Subcutaneous abdominal adipose tissue (tissue), 5 donors: ENCODE measurements at regions not wholly inside any gene's neighbourhood (a gene's known extent, or its start where the extent isn't known, plus 50 kb on each side); places are given as distances from the start of the nearest gene placed in this dataset.

Source experiments
- H3K27ac ChIP-seq: one replicate; pipeline ENCODE4 v1.7.0; 2013; ENCODE audit warnings: low read depth, mild to moderate bottlenecking, inconsistent platforms, low read length, moderate library complexity
- H3K27me3 ChIP-seq, 5 donors: one replicate each; pipeline ENCODE4 v1.7.0; 2013; ENCODE audit warnings: low read length in 5 of 5, inconsistent platforms in 1 of 5; ENCODE audit not compliant: control insufficient read depth in 5 of 5, insufficient read depth in 4 of 5
- H3K36me3 ChIP-seq, 5 donors: one replicate each; pipeline ENCODE4 v1.7.0; 2013; ENCODE audit warnings: low read length in 5 of 5; ENCODE audit not compliant: control insufficient read depth in 5 of 5, insufficient read depth in 5 of 5
- H3K4me1 ChIP-seq, 5 donors: one replicate each; pipeline ENCODE4 v1.7.0; 2013; ENCODE audit warnings: low read length in 5 of 5, mild to moderate bottlenecking in 3 of 5, moderate library complexity in 1 of 5; ENCODE audit not compliant: control insufficient read depth in 5 of 5, insufficient read depth in 5 of 5
- H3K4me3 ChIP-seq, 5 donors: one replicate each; pipeline ENCODE4 v1.7.0; 2013; ENCODE audit warnings: low read length in 5 of 5, low read depth in 1 of 5
- H3K9ac ChIP-seq, 5 donors: one replicate each; pipeline ENCODE4 v1.7.0; 2013; ENCODE audit warnings: low read length in 5 of 5, mild to moderate bottlenecking in 4 of 5, moderate library complexity in 3 of 5
- H3K9me3 ChIP-seq, 5 donors: one replicate each; pipeline ENCODE4 v1.7.0; 2013; ENCODE audit warnings: low read length in 5 of 5; ENCODE audit not compliant: control insufficient read depth in 5 of 5
- donor health status: healthy.
- donor health status: healthy.
- donor health status: healthy.
- donor health status: healthy.
- donor health status: healthy.

- no peaks in the 10 kb centered on the region for H3K36me3 ChIP-seq
- H3K4me1 ChIP-seq, result peaks cover 0 to 4% (median 0%) of the 10 kb centered on the region in 5 donors
- no peak overlapping the region for H3K4me3 ChIP-seq
- no peak overlapping the region for H3K9ac ChIP-seq
- no peaks in the 10 kb centered on the region for H3K27me3 ChIP-seq
- peaks cover 4 to 16% (median 7%) of the 10 kb centered on the region in 5 donors for H3K9me3 ChIP-seq
- H3K27ac ChIP-seq, result no peak overlapping the region
Measured at GRCh38 chr21:31479222-31479621, 135.2 kb upstream of the TIAM1 start.

- H3K4me3 ChIP-seq, result no peak overlapping the region
- no peak overlapping the region for H3K9ac ChIP-seq
- H3K9me3 ChIP-seq, result peaks cover 0 to 8% (median 2%) of the 10 kb centered on the region in 5 donors
- peaks cover 0 to 4% (median 0%) of the 10 kb centered on the region in 5 donors for H3K4me1 ChIP-seq
- no peaks in the 10 kb centered on the region for H3K36me3 ChIP-seq
- H3K27me3 ChIP-seq, result no peaks in the 10 kb centered on the region
- no peak overlapping the region for H3K27ac ChIP-seq
Measured at GRCh38 chr21:31476263-31477022, 132.4 kb upstream of the TIAM1 start.

GRCh38 chr21:31475223-31475622 is 131.2 kb upstream of the TIAM1 start:
- Histone ChIP-seq H3K27ac (no peak overlapping the region), H3K36me3 (no peaks in the 10 kb centered on the region), H3K9me3 (no peaks in the 10 kb centered on the region), H3K9ac (no peak overlapping the region), H3K4me3 (no peak overlapping the region), H3K4me1 (peaks cover 0 to 4% (median 0%) of the 10 kb centered on the region in 5 donors), H3K27me3 (no peaks in the 10 kb centered on the region)

- Histone ChIP-seq H3K9ac (no peak overlapping the region), H3K4me1 (peaks cover 0 to 4% (median 0%) of the 10 kb centered on the region in 5 donors), H3K27me3 (no peaks in the 10 kb centered on the region), H3K27ac (no peak overlapping the region), H3K9me3 (no peaks in the 10 kb centered on the region), H3K36me3 (no peaks in the 10 kb centered on the region), H3K4me3 (no peak overlapping the region)
Measured at GRCh38 chr21:31473685-31474345, 129.8 kb upstream of the TIAM1 start.

GRCh38 chr21:31471865-31472264 is 127.8 kb upstream of the TIAM1 start:
- no peak overlapping the region for H3K9ac ChIP-seq
- H3K36me3 ChIP-seq, result no peaks in the 10 kb centered on the region
- H3K27me3 ChIP-seq, result no peaks in the 10 kb centered on the region
- no peaks in the 10 kb centered on the region for H3K9me3 ChIP-seq
- no peak overlapping the region for H3K27ac ChIP-seq
- peaks cover 0 to 4% (median 0%) of the 10 kb centered on the region in 5 donors for H3K4me1 ChIP-seq
- no peak overlapping the region for H3K4me3 ChIP-seq

GRCh38 chr21:31470896-31471694 is 127.0 kb upstream of the TIAM1 start:
- no peak overlapping the region for H3K4me3 ChIP-seq
- no peak overlapping the region for H3K9ac ChIP-seq
- H3K36me3 ChIP-seq, result no peaks in the 10 kb centered on the region
- H3K27me3 ChIP-seq, result no peaks in the 10 kb centered on the region
- no peaks in the 10 kb centered on the region for H3K4me1 ChIP-seq
- H3K9me3 ChIP-seq, result no peaks in the 10 kb centered on the region
- H3K27ac ChIP-seq, result no peak overlapping the region

- H3K9me3 ChIP-seq, result no peaks in the 10 kb centered on the region
- H3K27me3 ChIP-seq, result no peaks in the 10 kb centered on the region
- no peak overlapping the region for H3K9ac ChIP-seq
- no peaks in the 10 kb centered on the region for H3K4me1 ChIP-seq
- no peak overlapping the region for H3K27ac ChIP-seq
- H3K36me3 ChIP-seq, result no peaks in the 10 kb centered on the region
- H3K4me3 ChIP-seq, result no peak overlapping the region
Measured at GRCh38 chr21:31460980-31461379, 116.9 kb upstream of the TIAM1 start.

- H3K4me3 ChIP-seq, result no peak overlapping the region
- H3K9me3 ChIP-seq, result no peaks in the 10 kb centered on the region
- H3K9ac ChIP-seq, result no peak overlapping the region
- no peaks in the 10 kb centered on the region for H3K27me3 ChIP-seq
- no peaks in the 10 kb centered on the region for H3K36me3 ChIP-seq
- H3K27ac ChIP-seq, result no peak overlapping the region
- no peaks in the 10 kb centered on the region for H3K4me1 ChIP-seq
Measured at GRCh38 chr21:31459457-31459856, 115.4 kb upstream of the TIAM1 start.

- no peak overlapping the region for H3K4me3 ChIP-seq
- H3K27me3 ChIP-seq, result no peaks in the 10 kb centered on the region
- no peaks in the 10 kb centered on the region for H3K4me1 ChIP-seq
- no peaks in the 10 kb centered on the region for H3K36me3 ChIP-seq
- H3K9ac ChIP-seq, result no peak overlapping the region
- H3K9me3 ChIP-seq, result no peaks in the 10 kb centered on the region
- no peak overlapping the region for H3K27ac ChIP-seq
Measured at GRCh38 chr21:31457675-31458074, 113.6 kb upstream of the TIAM1 start.

- no peaks in the 10 kb centered on the region for H3K27me3 ChIP-seq
- no peaks in the 10 kb centered on the region for H3K36me3 ChIP-seq
- no peak overlapping the region for H3K27ac ChIP-seq
- no peaks in the 10 kb centered on the region for H3K9me3 ChIP-seq
- H3K9ac ChIP-seq, result no peak overlapping the region
- H3K4me3 ChIP-seq, result no peak overlapping the region
- no peaks in the 10 kb centered on the region for H3K4me1 ChIP-seq
Measured at GRCh38 chr21:31456201-31456600, 112.1 kb upstream of the TIAM1 start.
